ENCODE measurements at regions not wholly inside any gene's neighbourhood (a gene's known extent, or its start where the extent isn't known, plus 50 kb on each side); places are given as distances from the start of the nearest gene placed in this dataset.
"Not testable (repeated sequence)": the region's sequence is repeated elsewhere in the genome, so short reads cannot be mapped to it uniquely, and the experiment has no call there.

GRCh38 chr13:44732503-44733098, 156.5 kb upstream of the TSC22D1 start:
- Histone ChIP-seq H3K4me3 (no peak overlapping the region), H3K27ac (no peak overlapping the region), H3K36me3 (ENCODE audit: low read depth, missing control alignments) (no peaks in the 10 kb centered on the region), H3K9me3 (no peaks in the 10 kb centered on the region), H3K27me3 (no peaks in the 10 kb centered on the region), H3K4me1 (no peaks in the 10 kb centered on the region)
- intact Hi-C loops (cut with DNase I; ENCODE audit: low total_unique reads), result no loop called here
- WGBS, 2 donors, result 74 to 83% methylated on average over 13 of the region's 13 CpGs
- TF ChIP-seq CTCF (IDR thresholded peaks at IDR 0.05) (no peak), POLR2A (IDR thresholded peaks at IDR 0.05) (no peak)
- no peak for DNase-seq

GRCh38 chr13:44730851-44731250, 154.7 kb upstream of the TSC22D1 start:
- intact Hi-C loops (cut with DNase I; ENCODE audit: low total_unique reads), result no loop called here
- Histone ChIP-seq H3K4me3 (no peak overlapping the region), H3K9me3 (no peaks in the 10 kb centered on the region), H3K36me3 (ENCODE audit: low read depth, missing control alignments) (no peaks in the 10 kb centered on the region), H3K27ac (no peak overlapping the region), H3K4me1 (no peaks in the 10 kb centered on the region), H3K27me3 (no peaks in the 10 kb centered on the region)
- 0 to 31% methylated on average over 1 of the region's 1 CpG for WGBS, 2 donors
- TF ChIP-seq CTCF (IDR thresholded peaks at IDR 0.05) (no peak), POLR2A (IDR thresholded peaks at IDR 0.05) (no peak)
- DNase-seq, result no peak

- WGBS, 2 donors, result 91 to 92% methylated on average over 15 of the region's 15 CpGs
- no peaks in the 10 kb centered on the region for H3K27me3 ChIP-seq
- DNase-seq, result no peak
- intact Hi-C loops (cut with DNase I; ENCODE audit: low total_unique reads), result no loop called here
- H3K9me3 ChIP-seq, result no peaks in the 10 kb centered on the region
- TF ChIP-seq CTCF (IDR thresholded peaks at IDR 0.05) (no peak), POLR2A (IDR thresholded peaks at IDR 0.05) (no peak)
- H3K36me3 ChIP-seq (ENCODE audit: low read depth, missing control alignments), result no peaks in the 10 kb centered on the region
- H3K27ac ChIP-seq, result no peak overlapping the region
- no peak overlapping the region for H3K4me3 ChIP-seq
- H3K4me1 ChIP-seq, result no peaks in the 10 kb centered on the region
Measured at GRCh38 chr13:44730099-44730498, 154.0 kb upstream of the TSC22D1 start.

- intact Hi-C loops (cut with DNase I; ENCODE audit: low total_unique reads); H3K9me3 ChIP-seq; H3K4me3 ChIP-seq; H3K36me3 ChIP-seq (ENCODE audit: low read depth, missing control alignments); H3K27ac ChIP-seq; DNase-seq; H3K4me1 ChIP-seq; H3K27me3 ChIP-seq: not testable (repeated sequence)
- WGBS, 2 donors, result 86 to 89% methylated on average over 7 of the region's 7 CpGs
Measured at GRCh38 chr13:44727591-44727990, 151.5 kb upstream of the TSC22D1 start.

- Histone ChIP-seq H3K9me3 (no peaks in the 10 kb centered on the region), H3K4me1 (no peaks in the 10 kb centered on the region), H3K27me3 (no peaks in the 10 kb centered on the region), H3K4me3 (no peak overlapping the region), H3K36me3 (ENCODE audit: low read depth, missing control alignments) (no peaks in the 10 kb centered on the region), H3K27ac (no peak overlapping the region)
- TF ChIP-seq POLR2A (IDR thresholded peaks at IDR 0.05) (no peak), CTCF (IDR thresholded peaks at IDR 0.05) (no peak)
- no peak for DNase-seq
- intact Hi-C loops (cut with DNase I; ENCODE audit: low total_unique reads), result no loop called here
- 72 to 80% methylated on average over 6 of the region's 6 CpGs for WGBS, 2 donors
Measured at GRCh38 chr13:44726778-44727177, 150.6 kb upstream of the TSC22D1 start.

Data from testis (tissue), 2 donors.